CD4-positive, alpha-beta T cell (primary cell): ENCODE measurements at regions not wholly inside any gene's neighbourhood (a gene's known extent, or its start where the extent isn't known, plus 50 kb on each side); places are given as distances from the start of the nearest gene placed in this dataset.

ENCODE experiments used
- ATAC-seq: fragments of 200-7000 bp; cut with Tn5 transposase; one replicate; pipeline ENCODE4 v1.10.0; 2022; ENCODE audit warnings: mild to moderate bottlenecking; ENCODE audit not compliant: poor library complexity
- CTCF ChIA-PET: fragments of 350-600 bp; sonication (Branson Sonifier 250); formaldehyde crosslinking; loops from one replicate; lab custom pipeline; 2021; ENCODE audit warnings: antibody characterized with exemption, inconsistent platforms; lab: Charles Lee
- POLR2A ChIA-PET: fragments of 350-600 bp; sonication (Branson Sonifier 250); formaldehyde crosslinking; loops from one replicate; lab custom pipeline; 2021; ENCODE audit warnings: antibody characterized with exemption, inconsistent platforms; lab: Charles Lee
- DNase-seq, 14 experiments: peaks; one replicate each; pipeline ENCODE4 v3.0.0-alpha.2; 2013 to 2020; ENCODE audit warnings: mixed read lengths in 2 of 14
- H3K27ac ChIP-seq, 2 donors: one replicate each; pipeline versions ENCODE4 v1.5.1 to v1.7.0; 2013; ENCODE audit warnings: low read length in 2 of 2, low read depth in 1 of 2, mild to moderate bottlenecking in 1 of 2
- H3K27me3 ChIP-seq, 2 experiments: 1 replicate in 1 of 2; 2 replicates in 1 of 2; pipeline versions ENCODE4 v1.6.1 to v1.7.0; 2013; ENCODE audit warnings: low read length in 2 of 2, control low read depth in 1 of 2, mild to moderate bottlenecking in 1 of 2, moderate library complexity in 1 of 2; ENCODE audit not compliant: insufficient read depth in 2 of 2, control insufficient read depth in 1 of 2
- H3K36me3 ChIP-seq: one replicate; pipeline ENCODE4 v1.6.1; 2013; ENCODE audit warnings: low read length, control low read depth; ENCODE audit not compliant: insufficient read depth
- H3K4me1 ChIP-seq: one replicate; pipeline ENCODE4 v1.6.1; 2013; ENCODE audit warnings: low read length, control low read depth; ENCODE audit not compliant: insufficient read depth
- H3K4me3 ChIP-seq: one replicate; pipeline ENCODE4 v1.5.1; 2013; ENCODE audit warnings: mild to moderate bottlenecking, low read length, moderate library complexity
- H3K9me3 ChIP-seq, 2 experiments: 1 replicate in 1 of 2; 2 replicates in 1 of 2; pipeline versions ENCODE4 v1.6.1 to v1.7.0; 2013; ENCODE audit warnings: low read length in 2 of 2, mild to moderate bottlenecking in 2 of 2, control low read depth in 1 of 2, moderate library complexity in 1 of 2; ENCODE audit not compliant: control insufficient read depth in 1 of 2, insufficient read depth in 1 of 2
- H3K27ac Mint-ChIP-seq: one replicate; pipeline ENCODE4 v1.8.0; 2020; ENCODE audit warnings: mixed read lengths
- H3K27me3 Mint-ChIP-seq: one replicate; pipeline ENCODE4 v1.8.0; 2021; ENCODE audit warnings: mixed read lengths
- H3K36me3 Mint-ChIP-seq: one replicate; pipeline ENCODE4 v1.8.0; 2021; ENCODE audit warnings: low read depth, mixed read lengths
- H3K4me1 Mint-ChIP-seq: one replicate; pipeline ENCODE4 v1.8.0; 2021; ENCODE audit warnings: low read depth, mixed read lengths
- H3K4me3 Mint-ChIP-seq: one replicate; pipeline ENCODE4 v1.8.0; 2020; ENCODE audit warnings: mild to moderate bottlenecking, mixed read lengths
- H3K9me3 Mint-ChIP-seq: one replicate; pipeline ENCODE4 v1.8.0; 2020; ENCODE audit warnings: mixed read lengths
- CTCF ChIP-seq: fragments of 200-600 bp; IDR thresholded peaks from one replicate; pipeline ENCODE4 v1.8.0; 2022; ENCODE audit warnings: antibody characterized with exemption, mild to moderate bottlenecking
- intact Hi-C, 2 experiments: fragments of 100-400 bp; cut with DNase I in 1 of 2; cut with micrococcal nuclease in 1 of 2; formaldehyde crosslinking; loops; one replicate each; pipeline versions ENCODE4 v1.15.1 to v1.9.0; 2023 to 2025; cut with DNase I, micrococcal nuclease

- Mint-ChIP-seq H3K4me3 (no peak overlapping the region), H3K27me3 (no peaks in the 10 kb centered on the region), H3K4me1 (no peaks in the 10 kb centered on the region), H3K9me3 (no peaks in the 10 kb centered on the region), H3K27ac (no peak overlapping the region), H3K36me3 (no peaks in the 10 kb centered on the region)
- Histone ChIP-seq H3K27ac (no peak overlapping the region), H3K4me3 (no peak overlapping the region), H3K36me3 (no peaks in the 10 kb centered on the region), H3K9me3 (no peaks in the 10 kb centered on the region), H3K27me3 (no peaks in the 10 kb centered on the region), H3K4me1 (no peaks in the 10 kb centered on the region)
- TF ChIP-seq CTCF, result no peak
- CTCF ChIA-PET, result no interaction called here
- no peak for ATAC-seq
- DNase-seq, result no peak
- intact Hi-C loops, result no loop called here
- POLR2A ChIA-PET, result no interaction called here
Observed at GRCh38 chr6:102517506-102517905, 1124.0 kb downstream of the GRIK2 start.

GRCh38 chr6:102501615-102502014, 1108.1 kb downstream of the GRIK2 start:
- H3K27ac Mint-ChIP-seq, result no peak overlapping the region
- no peaks in the 10 kb centered on the region for H3K4me1 ChIP-seq
- POLR2A ChIA-PET, result no interaction called here
- peaks cover 0 to 5% of the 10 kb centered on the region in 2 experiments for H3K9me3 ChIP-seq
- no peaks in the 10 kb centered on the region for H3K36me3 Mint-ChIP-seq
- ATAC-seq (no peak), DNase-seq (no peak)
- no peak overlapping the region for H3K4me3 Mint-ChIP-seq
- no peaks in the 10 kb centered on the region for H3K27me3 ChIP-seq
- H3K36me3 ChIP-seq, result no peaks in the 10 kb centered on the region
- CTCF ChIA-PET, result no interaction called here
- peaks cover 17% of the 10 kb centered on the region for H3K9me3 Mint-ChIP-seq
- no peaks in the 10 kb centered on the region for H3K4me1 Mint-ChIP-seq
- no peak overlapping the region for H3K27ac ChIP-seq
- TF ChIP-seq CTCF, result no peak
- H3K4me3 ChIP-seq, result no peak overlapping the region
- intact Hi-C loops, result no loop called here
- H3K27me3 Mint-ChIP-seq, result no peaks in the 10 kb centered on the region

- ATAC-seq, result no peak
Observed at GRCh38 chr6:102494808-102495207, 1101.3 kb downstream of the GRIK2 start.

More at GRCh38 chr6:102494808-102495207, 1101.3 kb downstream of the GRIK2 start:
- H3K36me3 Mint-ChIP-seq, result no peaks in the 10 kb centered on the region
- peaks cover 4% of the 10 kb centered on the region for H3K9me3 Mint-ChIP-seq
- ChIA-PET POLR2A (no interaction called here), CTCF (no interaction called here)
- Histone ChIP-seq H3K4me3 (no peak overlapping the region), H3K4me1 (no peaks in the 10 kb centered on the region), H3K27me3 (no peaks in the 10 kb centered on the region), H3K9me3 (peaks cover 0 to 5% of the 10 kb centered on the region in 2 experiments), H3K27ac (no peak overlapping the region), H3K36me3 (no peaks in the 10 kb centered on the region)
- no peaks in the 10 kb centered on the region for H3K27me3 Mint-ChIP-seq
- H3K4me1 Mint-ChIP-seq, result no peaks in the 10 kb centered on the region
- intact Hi-C loops, result no loop called here
- no peak for DNase-seq
- H3K27ac Mint-ChIP-seq, result no peak overlapping the region
- H3K4me3 Mint-ChIP-seq, result no peak overlapping the region
- no peak for TF ChIP-seq CTCF
